Hypothalamus (tissue), 51 donors: ENCODE measurements at regions not wholly inside any gene's neighbourhood (a gene's known extent, or its start where the extent isn't known, plus 50 kb on each side); places are given as distances from the start of the nearest gene placed in this dataset.
A peak's percentile ranks its signal among the peaks of the same experiment; 100 is the strongest.

Experiments
- DNase-seq, 51 donors: peaks; one replicate each; lab custom pipeline; 2025; lab: John Stamatoyannopoulos, UW

- no peak for DNase-seq
These were observed 174.7 kb downstream of the POU4F1 start for GRCh38 chr13:78428646-78429045.

DNA sequence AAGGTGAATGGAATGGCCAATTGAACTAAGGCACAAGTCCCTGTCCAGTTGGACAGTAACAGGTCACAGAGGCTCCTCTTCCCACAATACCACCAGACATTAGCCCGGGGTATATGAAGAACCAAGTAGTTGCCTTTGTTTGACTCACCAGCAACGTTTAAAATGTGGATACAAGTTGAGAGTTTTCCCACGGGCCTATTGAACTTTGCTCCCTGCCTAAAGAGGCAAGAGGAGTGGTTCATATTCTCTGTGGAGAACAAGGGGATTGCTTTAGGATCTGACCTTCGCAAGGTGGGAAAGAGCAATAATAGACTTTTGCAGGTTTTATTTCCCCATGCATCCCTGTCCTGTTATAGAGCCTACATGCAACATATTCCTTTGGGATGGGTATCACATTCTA is 177.2 kb downstream of the POU4F1 start:
- no peak for DNase-seq

- DNase-seq = peak in 16 of 51 donors; percentile 2 to 47 (median 12)
These were observed 182.5 kb downstream of the POU4F1 start for GRCh38 chr13:78420814-78421213.

DNA sequence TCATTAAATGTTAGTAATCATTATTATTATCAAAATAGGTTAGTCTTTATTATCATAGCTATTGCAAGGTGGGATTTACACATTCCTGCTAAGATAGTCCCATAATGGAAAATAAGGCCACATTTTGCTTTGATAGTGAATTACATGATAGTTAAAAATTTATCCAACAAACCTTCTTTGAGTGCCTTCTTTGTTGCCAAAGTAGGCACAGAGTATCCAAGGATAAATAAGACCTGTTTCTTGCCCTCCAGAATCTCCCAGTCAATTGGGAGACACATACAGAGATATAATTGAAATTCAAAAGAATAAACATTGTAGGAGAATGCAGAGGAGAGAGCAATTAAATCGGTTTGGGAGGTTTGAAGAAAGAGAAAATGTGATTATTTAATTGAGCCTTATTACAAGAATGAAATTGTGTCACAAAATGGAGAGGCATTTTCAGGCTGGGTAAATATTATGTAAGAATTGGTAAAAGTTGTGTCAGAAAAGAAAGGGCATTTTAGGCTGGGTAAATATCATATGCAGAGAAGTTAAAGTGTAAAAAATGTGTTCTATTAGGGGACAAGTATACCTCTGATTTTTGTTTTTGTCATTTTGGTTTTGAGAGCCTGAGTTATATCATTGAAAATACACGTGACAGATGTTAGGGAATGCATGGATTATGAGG is 189.3 kb downstream of the POU4F1 start:
- no peak for DNase-seq

- no peak for DNase-seq
These were observed 192.5 kb downstream of the POU4F1 start for GRCh38 chr13:78410847-78411246.

- peak in 1 of 51 donors; percentile 15 for DNase-seq
These were observed 193.2 kb downstream of the POU4F1 start for GRCh38 chr13:78410164-78410563.

- DNase-seq = no peak
These were observed 194.2 kb downstream of the POU4F1 start for GRCh38 chr13:78409172-78409571.

DNA sequence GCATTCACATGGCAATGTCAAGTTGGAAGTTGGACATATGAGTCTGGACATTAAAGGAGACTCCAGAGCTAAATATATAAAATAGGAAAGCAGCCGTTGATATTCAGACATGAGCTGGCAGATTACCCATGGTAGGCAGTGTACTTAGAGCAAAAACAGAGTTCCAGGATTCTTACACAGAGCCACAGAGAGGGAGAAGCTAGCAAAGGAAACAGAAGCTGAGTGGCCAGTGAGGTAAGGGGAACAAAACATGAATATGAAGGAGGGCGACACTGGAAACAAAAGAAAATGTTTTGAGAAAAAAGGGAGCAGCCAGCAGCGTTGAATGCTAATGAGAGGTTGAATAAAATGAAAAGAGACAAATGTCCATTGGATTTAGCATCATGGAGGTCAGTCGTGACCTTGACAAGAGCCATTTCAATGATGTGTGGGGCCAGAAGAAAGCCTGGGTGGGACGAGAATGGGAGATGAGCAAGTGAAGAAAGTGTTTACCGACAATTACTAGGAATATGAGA is 198.4 kb downstream of the POU4F1 start:
- no peak for DNase-seq

GRCh38 chr13:78402708-78403400 is 200.5 kb downstream of the POU4F1 start:
- no peak for DNase-seq

DNA sequence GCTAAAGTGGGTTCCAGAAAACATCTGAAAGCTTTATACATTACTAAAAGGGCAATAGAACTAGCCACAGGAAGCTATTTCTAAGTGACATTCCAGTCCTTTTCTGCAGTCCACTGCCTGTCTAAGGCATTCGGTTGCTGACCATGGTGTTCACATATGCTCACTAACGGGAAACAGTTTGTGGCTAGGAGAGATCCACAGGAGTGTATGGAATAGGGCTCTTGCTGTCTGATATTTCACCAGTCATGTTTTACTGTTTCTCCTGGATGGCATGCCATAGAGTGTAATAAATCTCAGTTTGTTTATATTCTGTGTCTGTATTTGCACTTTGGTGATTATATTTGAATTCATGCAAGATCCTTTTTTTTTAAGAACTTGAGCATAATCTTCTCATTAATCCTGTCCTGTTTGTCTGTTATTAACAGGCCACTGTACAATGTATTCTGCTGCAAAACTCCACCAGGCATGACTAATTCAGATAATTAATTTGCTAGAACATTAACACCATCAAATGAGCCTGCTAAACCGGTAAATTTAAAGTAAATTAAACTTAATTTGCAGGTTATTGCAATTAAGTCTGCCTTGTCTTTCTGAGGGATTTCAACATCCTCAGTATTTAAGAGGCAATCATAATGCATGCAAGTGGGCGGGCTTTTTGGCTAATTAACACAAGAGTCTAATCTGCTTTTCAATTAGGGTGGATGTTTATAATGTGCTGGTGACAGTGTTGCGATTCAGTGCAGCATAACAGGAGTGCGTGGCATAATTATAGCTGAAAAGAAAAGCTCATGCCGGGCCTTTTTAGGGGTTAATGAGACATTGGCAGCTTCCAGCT is 201.3 kb downstream of the POU4F1 start:
- peak in 1 of 51 donors; percentile 52 for DNase-seq

GRCh38 chr13:78398743-78399410 is 204.5 kb downstream of the POU4F1 start:
- DNase-seq = no peak

DNA sequence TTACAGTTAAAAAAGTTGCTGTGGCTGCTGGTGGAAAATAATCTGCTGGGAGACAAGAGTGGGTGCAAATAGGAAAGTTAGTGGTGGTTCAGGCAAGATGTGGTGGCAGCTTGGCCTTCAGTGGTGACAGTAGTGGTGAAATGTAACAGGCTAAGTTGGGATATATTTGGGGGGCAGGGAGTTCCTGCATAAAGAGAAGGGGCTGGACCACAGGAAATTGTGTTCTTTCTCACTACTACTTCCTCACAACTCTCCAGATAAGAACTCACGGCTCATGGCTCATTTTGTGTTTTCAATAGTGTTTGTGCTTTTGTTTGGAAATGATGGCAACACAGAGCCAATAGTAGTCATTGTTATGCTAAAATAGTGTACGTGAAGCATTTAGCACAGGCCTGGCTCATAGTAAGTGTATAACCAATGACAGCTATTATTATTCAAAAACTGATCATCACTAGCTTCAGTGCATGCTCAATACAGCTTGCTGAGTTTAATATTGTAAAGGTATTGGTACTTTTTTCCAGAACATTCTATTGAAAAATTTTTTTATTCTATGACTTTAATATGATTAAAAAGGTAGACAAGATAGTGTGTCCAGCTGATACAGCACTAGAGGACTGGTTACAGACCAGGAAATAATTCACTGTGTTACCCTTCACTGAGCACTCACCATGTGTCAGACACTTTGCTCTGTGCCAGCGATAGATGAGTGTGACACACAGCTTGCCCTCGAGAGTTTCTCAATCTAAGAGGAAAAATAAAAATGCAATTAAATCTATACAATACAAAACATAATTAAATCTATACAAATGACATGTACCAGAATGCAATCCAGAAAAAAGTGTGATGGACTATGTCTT is 209.8 kb downstream of the POU4F1 start:
- no peak for DNase-seq

GRCh38 chr13:78383899-78384298 is 219.5 kb downstream of the POU4F1 start:
- DNase-seq = no peak

DNA sequence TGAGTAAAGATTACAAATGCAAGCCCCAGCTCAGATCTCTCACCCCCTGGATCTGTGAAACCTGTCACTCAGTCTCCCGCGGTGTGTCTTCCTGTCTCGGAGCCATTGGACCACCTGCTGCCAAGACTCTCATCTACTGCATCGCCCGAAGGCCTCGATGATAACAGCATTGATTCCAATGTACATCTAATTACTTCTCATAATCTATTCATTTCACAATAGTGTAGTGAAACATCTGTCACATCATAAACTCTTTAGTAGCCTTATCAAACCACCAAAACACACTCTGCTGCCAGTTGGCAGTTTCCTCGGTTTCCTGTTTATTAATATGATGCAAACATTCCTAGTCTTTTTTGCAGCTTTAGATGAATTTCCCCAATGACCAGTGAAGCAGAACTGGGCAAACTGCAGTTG is 220.3 kb downstream of the POU4F1 start:
- DNase-seq = no peak

DNA sequence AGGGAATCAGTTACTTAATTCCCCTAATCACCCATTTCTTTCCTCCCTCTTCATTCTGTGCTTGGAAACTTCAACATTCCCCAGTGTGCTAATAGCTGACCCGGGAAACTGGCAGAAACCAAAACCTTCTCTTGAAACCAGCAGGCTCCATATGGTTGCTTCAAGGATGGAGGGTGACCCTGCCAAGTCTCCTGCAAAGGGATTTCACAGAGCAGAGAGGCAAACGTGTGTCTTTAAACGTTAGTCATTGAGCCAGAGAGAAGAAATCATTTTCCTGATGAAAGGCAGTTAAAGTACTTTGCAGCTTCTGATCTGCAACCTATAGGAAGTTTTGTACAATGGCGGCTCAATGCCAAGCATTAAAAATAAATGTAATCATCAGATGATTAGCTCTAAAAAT is 220.9 kb downstream of the POU4F1 start:
- DNase-seq = peak in 1 of 51 donors; percentile 2

GRCh38 chr13:78376822-78377221 is 226.5 kb downstream of the POU4F1 start:
- no peak for DNase-seq

DNA sequence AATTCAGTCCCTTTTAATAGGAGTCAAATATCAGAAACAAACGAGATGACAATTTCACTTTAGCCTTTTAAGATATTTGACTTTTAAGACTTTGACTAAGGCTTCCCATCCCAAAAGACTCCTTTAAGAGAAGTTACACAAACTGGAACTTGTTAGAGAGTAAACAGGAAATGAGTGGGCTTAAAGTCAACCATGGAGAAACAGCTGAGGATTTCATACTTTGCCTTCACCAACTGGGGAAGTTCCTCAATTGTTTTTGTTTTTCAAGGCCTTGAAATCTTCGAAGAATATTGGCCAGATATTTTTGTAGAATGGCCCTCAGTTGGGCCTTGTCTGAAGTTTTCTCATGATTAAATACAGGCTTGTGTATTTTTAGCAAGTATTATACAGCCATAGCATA is 227.3 kb downstream of the POU4F1 start:
- no peak for DNase-seq

DNA sequence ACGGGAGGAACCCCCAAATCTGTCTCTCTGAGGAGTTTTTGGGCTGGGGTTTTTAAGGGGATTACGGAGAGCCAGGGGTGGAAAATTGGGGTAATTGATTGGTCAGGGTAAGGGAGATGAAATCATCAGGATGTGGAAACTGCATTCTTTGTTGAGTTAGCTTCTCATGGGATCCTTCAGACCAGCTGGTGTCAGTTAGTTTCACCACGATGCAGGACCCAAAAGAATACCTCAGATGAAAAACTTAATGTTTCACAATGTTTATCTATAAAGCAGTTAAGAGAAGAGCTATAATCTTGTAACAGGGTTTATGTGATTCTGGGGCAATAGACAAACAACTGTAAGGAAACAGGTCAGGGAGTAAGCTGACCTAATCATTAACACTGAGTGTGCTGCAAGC is 230.8 kb downstream of the POU4F1 start:
- DNase-seq = no peak

DNA sequence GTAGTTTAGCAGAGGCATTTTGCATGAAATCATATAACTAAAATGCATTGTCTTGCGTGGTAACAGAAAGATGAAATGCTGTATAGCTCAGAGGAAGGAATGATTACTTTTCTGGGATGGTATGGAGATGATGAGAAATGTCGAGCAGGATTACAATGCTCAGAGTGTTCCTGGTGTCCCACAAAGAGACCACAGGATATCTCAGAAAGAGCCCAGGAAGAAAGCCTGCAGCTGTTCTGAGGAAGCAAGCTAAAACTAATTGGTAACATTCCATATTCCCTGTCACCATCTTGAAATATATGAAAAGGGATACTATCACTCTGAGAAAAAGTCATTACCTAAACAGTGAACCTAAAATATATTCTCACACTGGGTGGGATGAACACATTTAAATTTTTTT is 233.1 kb downstream of the POU4F1 start:
- no peak for DNase-seq

DNA sequence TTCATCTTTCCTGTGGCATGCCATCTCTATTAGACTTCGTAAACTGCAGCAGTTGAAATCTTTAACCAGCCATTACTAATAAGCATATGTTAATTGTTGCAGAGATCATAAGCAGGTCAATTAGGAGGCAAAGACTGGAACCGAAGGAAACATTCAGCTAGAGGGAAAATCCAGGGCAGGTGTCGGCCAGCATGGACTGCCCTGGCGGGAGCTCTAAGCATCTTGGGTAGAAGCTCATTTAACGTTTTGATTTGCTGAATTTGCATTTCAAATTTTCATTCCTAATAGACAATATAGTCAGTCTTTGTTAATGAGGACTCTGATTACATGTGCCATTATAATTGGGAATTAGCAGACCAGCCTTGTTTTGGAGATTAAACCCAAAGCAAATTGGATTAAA is 238.6 kb downstream of the POU4F1 start:
- DNase-seq = no peak
